ENCODE measurements at regions not wholly inside any gene's neighbourhood (a gene's known extent, or its start where the extent isn't known, plus 50 kb on each side); places are given as distances from the start of the nearest gene placed in this dataset.

- ATAC-seq (replicated peaks; ENCODE audit: extremely low read depth, poor library complexity, severe bottlenecking) (no peak), DNase-seq (ENCODE audit: low spot score in 2 of 2) (no peak)
- peaks cover 8% of the 10 kb centered on the region for H3K9me3 Mint-ChIP-seq
- no peaks in the 10 kb centered on the region for H3K4me1 Mint-ChIP-seq
- H3K36me3 Mint-ChIP-seq (ENCODE audit: insufficient read depth) = no peaks in the 10 kb centered on the region
- H3K27me3 Mint-ChIP-seq = no peaks in the 10 kb centered on the region
- H3K4me3 Mint-ChIP-seq = no peak overlapping the region
- no peak overlapping the region for H3K27ac Mint-ChIP-seq (ENCODE audit: low read depth)
These were observed 351.7 kb downstream of the METTL15 start for GRCh38 chr11:28459912-28460311.

DNA sequence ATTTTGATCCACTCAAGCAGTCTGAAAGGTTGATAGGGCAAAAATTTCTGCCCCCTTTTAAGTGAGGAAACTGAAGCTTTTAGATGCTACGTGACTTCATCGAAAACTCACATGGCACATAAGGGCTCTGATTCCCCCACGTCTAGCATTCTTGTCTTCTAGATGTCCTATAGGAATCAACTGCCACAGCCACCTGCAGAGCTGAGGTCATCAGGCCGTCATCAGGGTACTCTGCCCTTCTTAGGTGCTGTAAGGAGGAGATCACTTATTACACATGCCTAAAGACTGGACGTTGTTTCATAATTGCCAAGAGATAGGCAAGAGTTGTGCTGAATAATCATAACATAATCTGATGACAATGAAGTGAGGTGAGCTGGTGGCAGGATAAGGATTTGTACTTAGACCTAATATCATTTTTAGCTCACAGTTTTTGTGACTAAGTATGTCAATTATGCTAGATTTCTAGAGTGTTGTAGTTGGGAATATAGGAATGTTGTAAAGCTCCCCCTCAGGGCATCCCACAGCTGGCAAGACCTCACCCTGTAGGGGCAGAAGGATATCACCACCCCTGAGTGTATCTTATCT lies 349.4 kb downstream of the METTL15 start:
- ATAC-seq (replicated peaks; ENCODE audit: extremely low read depth, poor library complexity, severe bottlenecking) (no peak), DNase-seq (ENCODE audit: low spot score in 2 of 2) (no peak)
- no peak overlapping the region for H3K4me3 Mint-ChIP-seq
- no peaks in the 10 kb centered on the region for H3K27me3 Mint-ChIP-seq
- peaks cover 2% of the 10 kb centered on the region for H3K36me3 Mint-ChIP-seq (ENCODE audit: insufficient read depth)
- no peaks in the 10 kb centered on the region for H3K4me1 Mint-ChIP-seq
- H3K9me3 Mint-ChIP-seq = peaks cover 16% of the 10 kb centered on the region
- H3K27ac Mint-ChIP-seq (ENCODE audit: low read depth) = no peak overlapping the region

DNA sequence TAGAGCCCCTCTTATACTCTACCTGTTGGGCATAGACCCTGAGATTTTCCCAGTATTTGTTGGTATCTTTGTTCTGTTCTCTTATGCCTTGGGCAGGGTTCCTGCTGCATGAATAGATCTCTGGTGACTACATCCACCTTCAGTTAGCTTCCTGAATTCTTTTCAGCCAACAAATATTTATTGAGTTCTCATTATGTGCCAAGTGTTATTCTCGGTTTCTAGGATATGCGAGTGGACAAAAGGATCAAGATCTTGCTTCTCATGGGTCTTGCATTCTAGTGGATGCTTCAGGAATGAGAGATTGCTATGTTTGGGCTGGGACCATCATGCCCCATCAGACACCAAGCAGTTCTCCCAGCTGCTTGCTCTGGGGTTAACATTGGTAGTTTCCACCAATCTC lies 340.0 kb downstream of the METTL15 start:
- Mint-ChIP-seq H3K4me3 (no peak overlapping the region), H3K36me3 (ENCODE audit: insufficient read depth) (peaks cover 2% of the 10 kb centered on the region), H3K27ac (ENCODE audit: low read depth) (no peak overlapping the region), H3K27me3 (no peaks in the 10 kb centered on the region), H3K9me3 (peaks cover 9% of the 10 kb centered on the region), H3K4me1 (no peaks in the 10 kb centered on the region)
- DNase-seq (ENCODE audit: low spot score in 2 of 2) = no peak
- no peak for ATAC-seq (replicated peaks; ENCODE audit: extremely low read depth, poor library complexity, severe bottlenecking)

- H3K36me3 Mint-ChIP-seq (ENCODE audit: insufficient read depth) = no peaks in the 10 kb centered on the region
- no peaks in the 10 kb centered on the region for H3K27me3 Mint-ChIP-seq
- H3K9me3 Mint-ChIP-seq = peaks cover 6% of the 10 kb centered on the region
- no peak for ATAC-seq (replicated peaks; ENCODE audit: extremely low read depth, poor library complexity, severe bottlenecking)
- H3K4me3 Mint-ChIP-seq = no peak overlapping the region
- DNase-seq (ENCODE audit: low spot score in 2 of 2) = no peak
- H3K4me1 Mint-ChIP-seq = no peaks in the 10 kb centered on the region
- H3K27ac Mint-ChIP-seq (ENCODE audit: low read depth) = no peak overlapping the region
These were observed 339.0 kb downstream of the METTL15 start for GRCh38 chr11:28447226-28447625.

DNA sequence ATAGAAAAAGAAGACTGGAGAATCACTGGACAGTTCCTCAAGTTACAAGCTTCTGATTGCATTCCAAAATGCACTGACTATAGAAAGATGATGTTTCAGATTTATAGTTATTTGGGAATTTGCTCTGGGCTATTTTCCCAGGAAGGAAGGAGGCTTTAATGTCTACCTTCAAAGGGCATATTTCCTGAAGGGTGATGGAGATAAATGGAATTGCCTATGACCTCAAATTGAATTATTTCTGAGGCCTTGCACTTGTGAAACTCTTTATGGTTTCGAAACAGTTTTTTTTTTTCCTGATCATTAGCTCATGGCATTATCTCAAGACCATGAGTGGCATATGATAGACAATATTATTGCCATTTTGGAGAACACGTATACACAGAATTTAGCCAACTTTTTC lies 333.9 kb downstream of the METTL15 start:
- Mint-ChIP-seq H3K9me3 (peaks cover 10% of the 10 kb centered on the region), H3K36me3 (ENCODE audit: insufficient read depth) (peaks cover 2% of the 10 kb centered on the region), H3K27ac (ENCODE audit: low read depth) (no peak overlapping the region), H3K4me1 (no peaks in the 10 kb centered on the region), H3K4me3 (no peak overlapping the region), H3K27me3 (no peaks in the 10 kb centered on the region)
- no peak for DNase-seq (ENCODE audit: low spot score in 2 of 2)
- ATAC-seq (replicated peaks; ENCODE audit: extremely low read depth, poor library complexity, severe bottlenecking) = no peak

GRCh38 chr11:28439403-28439802 lies 331.2 kb downstream of the METTL15 start:
- H3K4me3 Mint-ChIP-seq = no peak overlapping the region
- DNase-seq (ENCODE audit: low spot score in 2 of 2) (no peak), ATAC-seq (replicated peaks; ENCODE audit: extremely low read depth, poor library complexity, severe bottlenecking) (no peak)
- H3K9me3 Mint-ChIP-seq = peaks cover 12% of the 10 kb centered on the region
- H3K27ac Mint-ChIP-seq (ENCODE audit: low read depth) = no peak overlapping the region
- no peaks in the 10 kb centered on the region for H3K4me1 Mint-ChIP-seq
- H3K36me3 Mint-ChIP-seq (ENCODE audit: insufficient read depth) = peaks cover 2% of the 10 kb centered on the region
- no peaks in the 10 kb centered on the region for H3K27me3 Mint-ChIP-seq

DNA sequence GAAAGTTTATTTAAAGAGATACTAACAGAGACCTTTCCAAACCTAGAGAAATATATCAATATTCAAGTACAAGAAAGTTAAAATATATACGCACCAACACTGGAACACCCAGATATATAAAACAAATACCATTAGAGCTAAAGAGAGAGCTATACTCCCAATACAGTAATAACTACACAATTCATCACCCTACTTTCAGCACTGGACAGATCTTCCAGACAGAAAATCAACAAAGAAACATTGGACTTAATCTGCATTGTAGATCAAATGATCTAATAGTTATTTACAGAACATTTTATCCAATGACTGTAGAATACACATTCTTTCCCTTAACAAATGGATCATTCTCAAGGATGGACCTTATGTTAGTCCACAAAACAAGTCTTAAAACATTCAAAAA lies 311.9 kb downstream of the METTL15 start:
- no peaks in the 10 kb centered on the region for H3K4me1 Mint-ChIP-seq
- H3K36me3 Mint-ChIP-seq (ENCODE audit: insufficient read depth) = peaks cover 1% of the 10 kb centered on the region
- H3K27ac Mint-ChIP-seq (ENCODE audit: low read depth) = no peak overlapping the region
- H3K27me3 Mint-ChIP-seq = no peaks in the 10 kb centered on the region
- H3K4me3 Mint-ChIP-seq = no peak overlapping the region
- ATAC-seq (replicated peaks; ENCODE audit: extremely low read depth, poor library complexity, severe bottlenecking) (no peak), DNase-seq (ENCODE audit: low spot score in 2 of 2) (no peak)
- H3K9me3 Mint-ChIP-seq = peaks cover 15% of the 10 kb centered on the region

DNA sequence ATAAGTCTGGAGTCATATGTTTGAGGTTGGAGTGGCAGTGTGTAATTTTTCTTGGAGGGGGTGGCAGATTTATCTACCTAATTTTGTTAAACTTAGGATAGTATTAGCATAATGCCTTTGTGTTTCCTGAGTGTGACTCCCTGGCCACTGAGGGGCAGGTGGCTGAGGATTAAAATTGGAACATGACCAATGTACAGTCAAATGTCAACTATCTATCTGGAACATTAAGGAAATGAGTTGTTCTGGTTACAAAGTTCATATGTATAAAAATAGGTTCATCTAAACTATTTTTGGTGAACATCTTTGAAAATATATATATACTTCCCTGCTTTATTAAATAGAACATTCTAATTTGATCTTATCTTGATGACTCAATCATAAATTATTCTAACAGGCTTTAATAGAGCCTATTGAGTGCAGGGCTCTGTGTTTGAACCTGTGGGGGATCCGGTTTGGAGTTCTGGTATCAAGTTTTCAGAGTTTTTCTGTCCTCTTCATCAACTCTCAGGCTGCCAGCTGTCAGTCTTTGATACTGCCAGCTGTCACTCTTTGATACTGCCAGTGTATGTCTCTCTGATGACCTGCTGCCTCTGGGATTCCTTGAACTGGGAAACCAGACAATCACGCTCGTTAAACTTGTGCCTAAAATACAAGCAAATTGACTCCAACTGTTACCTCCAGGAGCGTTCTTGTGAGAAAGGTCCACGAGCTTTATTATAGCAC lies 309.6 kb downstream of the METTL15 start:
- H3K4me3 Mint-ChIP-seq = no peak overlapping the region
- no peak for DNase-seq (ENCODE audit: low spot score in 2 of 2)
- ATAC-seq (replicated peaks; ENCODE audit: extremely low read depth, poor library complexity, severe bottlenecking) = no peak
- H3K27me3 Mint-ChIP-seq = no peaks in the 10 kb centered on the region
- H3K27ac Mint-ChIP-seq (ENCODE audit: low read depth) = no peak overlapping the region
- peaks cover 1% of the 10 kb centered on the region for H3K36me3 Mint-ChIP-seq (ENCODE audit: insufficient read depth)
- H3K4me1 Mint-ChIP-seq = no peaks in the 10 kb centered on the region
- peaks cover 18% of the 10 kb centered on the region for H3K9me3 Mint-ChIP-seq

DNA sequence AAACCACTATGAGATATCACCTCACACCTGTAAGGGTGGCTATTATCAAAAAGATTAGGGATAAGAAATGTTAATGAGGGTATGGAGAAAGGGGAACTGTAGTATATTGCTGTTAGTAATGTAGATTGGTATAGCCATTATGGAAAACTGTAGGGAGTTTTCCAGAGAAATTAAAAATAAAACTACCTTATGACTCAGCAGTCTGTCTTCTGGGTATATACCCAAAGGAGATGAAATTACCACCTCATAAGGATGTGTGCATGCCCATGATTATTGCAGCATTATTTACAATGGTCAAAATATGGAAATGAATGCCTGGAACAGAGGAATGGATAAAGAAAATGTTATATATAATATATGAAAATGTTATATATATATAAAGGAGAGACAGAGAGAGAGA lies 303.8 kb downstream of the METTL15 start:
- H3K4me3 Mint-ChIP-seq = no peak overlapping the region
- H3K27me3 Mint-ChIP-seq = no peaks in the 10 kb centered on the region
- H3K27ac Mint-ChIP-seq (ENCODE audit: low read depth) = no peak overlapping the region
- no peaks in the 10 kb centered on the region for H3K36me3 Mint-ChIP-seq (ENCODE audit: insufficient read depth)
- no peaks in the 10 kb centered on the region for H3K4me1 Mint-ChIP-seq
- no peak for DNase-seq (ENCODE audit: low spot score in 2 of 2)
- ATAC-seq (replicated peaks; ENCODE audit: extremely low read depth, poor library complexity, severe bottlenecking) = no peak
- peaks cover 7% of the 10 kb centered on the region for H3K9me3 Mint-ChIP-seq

DNA sequence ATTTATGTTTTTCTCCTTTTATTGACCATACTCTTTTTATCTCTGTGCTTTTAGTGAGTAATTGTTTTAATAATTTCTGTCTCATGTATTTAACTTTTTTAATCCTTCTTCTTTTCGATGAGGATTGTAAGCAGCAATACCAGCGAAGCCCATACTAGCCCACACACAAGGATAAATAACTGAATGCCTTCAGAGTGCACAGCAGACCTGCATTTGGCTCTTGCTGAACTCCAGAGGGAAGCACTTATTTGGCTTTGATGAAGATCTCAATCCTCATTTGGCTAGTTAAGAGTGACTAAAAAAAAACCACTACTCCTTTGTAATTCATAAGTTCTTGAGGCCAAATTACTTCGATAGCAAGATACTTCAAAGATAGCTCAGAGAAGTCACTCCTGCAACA lies 293.3 kb downstream of the METTL15 start:
- Mint-ChIP-seq H3K27me3 (no peaks in the 10 kb centered on the region), H3K36me3 (ENCODE audit: insufficient read depth) (no peaks in the 10 kb centered on the region), H3K4me3 (no peak overlapping the region), H3K9me3 (peaks cover 12% of the 10 kb centered on the region), H3K4me1 (no peaks in the 10 kb centered on the region), H3K27ac (ENCODE audit: low read depth) (no peak overlapping the region)
- ATAC-seq (replicated peaks; ENCODE audit: extremely low read depth, poor library complexity, severe bottlenecking) (no peak), DNase-seq (ENCODE audit: low spot score in 2 of 2) (no peak)

DNA sequence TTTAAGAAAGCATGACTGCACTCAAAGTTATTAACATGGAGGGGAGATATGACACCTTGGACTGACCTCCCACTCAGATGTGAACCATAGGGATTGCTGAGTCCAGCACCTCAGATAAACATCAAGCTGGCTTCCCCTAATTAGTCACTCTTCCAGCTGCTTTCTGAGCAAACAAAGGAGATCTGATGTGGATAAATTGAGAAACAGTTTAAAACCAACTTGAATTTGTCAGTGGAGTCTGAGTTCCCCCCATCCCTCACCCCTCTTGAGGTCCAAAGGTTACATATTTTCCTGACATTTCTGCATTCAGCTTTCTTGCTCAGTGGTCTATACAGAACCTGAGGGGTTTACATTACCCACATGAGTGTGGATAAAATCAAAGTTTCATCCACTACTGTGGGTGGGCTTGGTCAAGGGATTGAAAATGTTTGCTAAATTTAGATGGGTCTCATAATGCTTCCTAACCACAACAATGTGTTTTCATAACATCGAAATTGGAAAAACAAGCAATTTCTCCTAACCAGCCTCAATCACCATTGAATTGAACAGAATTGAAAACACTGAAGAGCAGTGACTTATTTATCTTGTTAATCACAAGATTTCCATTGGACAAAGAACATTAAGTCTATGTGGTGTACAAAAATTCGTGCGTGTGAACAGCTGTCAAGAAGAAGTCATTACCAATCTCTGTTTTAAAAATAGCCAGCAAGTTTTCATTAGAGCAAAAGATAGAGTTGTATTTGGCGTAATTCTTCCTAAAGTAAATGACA lies 292.3 kb downstream of the METTL15 start:
- H3K27me3 Mint-ChIP-seq = no peaks in the 10 kb centered on the region

GRCh38 chr11:28393348-28393747 lies 285.2 kb downstream of the METTL15 start:
- Mint-ChIP-seq H3K4me3 (no peak overlapping the region), H3K27ac (ENCODE audit: low read depth) (no peak overlapping the region), H3K9me3 (no peaks in the 10 kb centered on the region), H3K4me1 (no peaks in the 10 kb centered on the region), H3K36me3 (ENCODE audit: insufficient read depth) (no peaks in the 10 kb centered on the region), H3K27me3 (no peaks in the 10 kb centered on the region)
- no peak for ATAC-seq (replicated peaks; ENCODE audit: extremely low read depth, poor library complexity, severe bottlenecking)
- no peak for DNase-seq (ENCODE audit: low spot score in 2 of 2)

More for the DNA sequence above, 292.3 kb downstream of the METTL15 start:
- DNase-seq (ENCODE audit: low spot score in 2 of 2) (no peak), ATAC-seq (replicated peaks; ENCODE audit: extremely low read depth, poor library complexity, severe bottlenecking) (no peak)
- H3K27ac Mint-ChIP-seq (ENCODE audit: low read depth) = no peak overlapping the region
- no peaks in the 10 kb centered on the region for H3K4me1 Mint-ChIP-seq
- H3K36me3 Mint-ChIP-seq (ENCODE audit: insufficient read depth) = no peaks in the 10 kb centered on the region
- peaks cover 12% of the 10 kb centered on the region for H3K9me3 Mint-ChIP-seq
- H3K4me3 Mint-ChIP-seq = no peak overlapping the region

- peaks cover 1% of the 10 kb centered on the region for H3K36me3 Mint-ChIP-seq (ENCODE audit: insufficient read depth)
- no peak overlapping the region for H3K27ac Mint-ChIP-seq (ENCODE audit: low read depth)
- no peaks in the 10 kb centered on the region for H3K4me1 Mint-ChIP-seq
- no peak for DNase-seq (ENCODE audit: low spot score in 2 of 2)
- peaks cover 23% of the 10 kb centered on the region for H3K9me3 Mint-ChIP-seq
- ATAC-seq (replicated peaks; ENCODE audit: extremely low read depth, poor library complexity, severe bottlenecking) = no peak
- H3K4me3 Mint-ChIP-seq = no peak overlapping the region
- no peaks in the 10 kb centered on the region for H3K27me3 Mint-ChIP-seq
These were observed 276.2 kb downstream of the METTL15 start for GRCh38 chr11:28384418-28384817.

All from central memory CD8-positive, alpha-beta T cell (primary cell).